Keratinocyte (primary cell): ENCODE measurements at regions not wholly inside any gene's neighbourhood (a gene's known extent, or its start where the extent isn't known, plus 50 kb on each side); places are given as distances from the start of the nearest gene placed in this dataset.

Experiments
- DNase-seq: peaks from one replicate; pipeline ENCODE4 v3.0.0-alpha.2; 2011; ENCODE audit warnings: low read depth, missing footprints, low spot score
- FAIRE-seq: peaks from 2 replicates; lab custom pipeline; 2011; peaks lifted over from hg19 to GRCh38; lab: Jason Lieb, UNC
- H2AFZ ChIP-seq: 2 replicates; pipeline ENCODE4 v1.6.0; 2012; ENCODE audit warnings: low read length, control low read depth, inconsistent platforms; ENCODE audit not compliant: control insufficient read depth
- H3K27ac ChIP-seq: 2 replicates; pipeline ENCODE4 v1.5.1; 2011; ENCODE audit warnings: low read length; ENCODE audit not compliant: control insufficient read depth, insufficient read depth
- H3K27me3 ChIP-seq: 3 replicates; pipeline ENCODE4 v1.6.0; 2011; ENCODE audit warnings: low read length; ENCODE audit not compliant: control insufficient read depth, insufficient read depth; ENCODE audit errors: extremely low read depth
- H3K36me3 ChIP-seq, 2 experiments: 2 replicates in 1 of 2; 3 replicates in 1 of 2; pipeline ENCODE4 v1.5.1; 2011; ENCODE audit warnings: low read length in 2 of 2, mild to moderate bottlenecking in 1 of 2; ENCODE audit not compliant: control insufficient read depth in 2 of 2, insufficient read depth in 2 of 2; ENCODE audit errors: extremely low read depth in 1 of 2
- H3K4me1 ChIP-seq: 3 replicates; pipeline ENCODE4 v1.5.1; 2011; ENCODE audit warnings: low read length; ENCODE audit not compliant: control insufficient read depth, insufficient read depth; ENCODE audit errors: extremely low read depth
- H3K4me2 ChIP-seq: 3 replicates; pipeline ENCODE4 v1.6.0; 2011; ENCODE audit warnings: low read depth, low read length; ENCODE audit not compliant: control insufficient read depth, insufficient read depth; ENCODE audit errors: extremely low read depth
- H3K4me3 ChIP-seq, 3 experiments: fragments of 200-600 bp in 1 of 3; sonication (generic) in 1 of 3; 2 replicates in 2 of 3; 3 replicates in 1 of 3; pipeline ENCODE4 v1.5.1; 2011 to 2016; ENCODE audit warnings: low read length in 3 of 3, mild to moderate bottlenecking in 3 of 3, control low read depth in 2 of 3, inconsistent platforms in 1 of 3, low read depth in 1 of 3, mixed read lengths in 1 of 3, mixed run types in 1 of 3, moderate library complexity in 1 of 3; ENCODE audit not compliant: control insufficient read depth in 2 of 3, insufficient read depth in 2 of 3; ENCODE audit errors: extremely low read depth in 1 of 3
- H3K79me2 ChIP-seq: 2 replicates; pipeline ENCODE4 v1.6.0; 2012; ENCODE audit warnings: low read length; ENCODE audit not compliant: control insufficient read depth, insufficient read depth
- H3K9ac ChIP-seq: 3 replicates; pipeline ENCODE4 v1.6.0; 2011; ENCODE audit warnings: low read length; ENCODE audit not compliant: control insufficient read depth, insufficient read depth; ENCODE audit errors: extremely low read depth
- H3K9me1 ChIP-seq: 3 replicates; pipeline ENCODE4 v1.6.0; 2011; ENCODE audit warnings: low read length; ENCODE audit not compliant: control insufficient read depth, insufficient read depth; ENCODE audit errors: extremely low read depth
- H3K9me3 ChIP-seq: 2 replicates; pipeline ENCODE4 v1.5.1; 2012; ENCODE audit warnings: low read depth, low read length; ENCODE audit not compliant: control insufficient read depth
- H4K20me1 ChIP-seq: 3 replicates; pipeline ENCODE4 v1.6.0; 2011; ENCODE audit warnings: low read length; ENCODE audit not compliant: control insufficient read depth, insufficient read depth; ENCODE audit errors: extremely low read depth
- EZH2 ChIP-seq: IDR thresholded peaks from one replicate; pipeline ENCODE4 v1.6.1; 2012; ENCODE audit warnings: inconsistent platforms, mild to moderate bottlenecking, low read length, moderate library complexity
- dilution Hi-C: fragments of 300-500 bp; cut with MboI; formaldehyde crosslinking; loops from one replicate; pipeline ENCODE4 v1.7.0; 2020; ENCODE audit warnings: low sequenced_read_pairs; ENCODE audit not compliant: extremely low pct_ligation_motif_present
- TF ChIP-seq, protein P1 (sequence below), 3 experiments: IDR thresholded peaks in 1 of 3; conservative IDR thresholded peaks in 1 of 3; optimal IDR thresholded peaks in 1 of 3; 2 replicates in 2 of 3; 3 replicates in 1 of 3; pipeline versions ENCODE3 to v1.5.1; 2011; ENCODE audit warnings: low read length in 3 of 3, mild to moderate bottlenecking in 3 of 3, moderate library complexity in 2 of 3, control low read depth in 1 of 3, inconsistent platforms in 1 of 3; ENCODE audit not compliant: insufficient read depth in 2 of 3; ENCODE audit errors: extremely low read depth in 1 of 3

DNA sequence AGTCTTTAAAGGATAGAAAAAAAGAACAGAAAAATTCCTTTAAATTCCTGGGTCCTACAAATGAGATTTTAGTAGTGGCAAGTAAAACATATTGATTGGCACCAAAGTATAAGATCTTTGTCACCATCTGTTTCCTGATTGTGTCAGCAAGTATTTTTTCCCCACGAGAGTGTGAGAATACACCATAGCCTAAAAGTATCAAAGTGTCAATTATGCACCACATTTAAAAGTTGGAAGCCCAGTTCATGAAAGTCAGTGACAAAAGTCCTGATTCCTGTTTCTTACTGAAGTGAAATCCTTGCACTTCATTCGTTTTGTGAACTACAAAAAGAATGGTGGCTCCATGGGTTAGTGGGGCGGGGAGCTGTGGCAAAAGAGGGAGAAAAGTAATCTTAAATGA lies 83.8 kb upstream of the DPH6 start:
- H3K79me2 ChIP-seq, result no peaks in the 10 kb centered on the region
- H3K36me3 ChIP-seq, result no peaks in the 10 kb centered on the region
- dilution Hi-C loops, result no loop called here
- no peaks in the 10 kb centered on the region for H3K9me3 ChIP-seq
- H3K4me1 ChIP-seq, result no peaks in the 10 kb centered on the region
- H2AFZ ChIP-seq, result no peak overlapping the region
- TF ChIP-seq EZH2, result no peak
- TF ChIP-seq, protein P1, sequence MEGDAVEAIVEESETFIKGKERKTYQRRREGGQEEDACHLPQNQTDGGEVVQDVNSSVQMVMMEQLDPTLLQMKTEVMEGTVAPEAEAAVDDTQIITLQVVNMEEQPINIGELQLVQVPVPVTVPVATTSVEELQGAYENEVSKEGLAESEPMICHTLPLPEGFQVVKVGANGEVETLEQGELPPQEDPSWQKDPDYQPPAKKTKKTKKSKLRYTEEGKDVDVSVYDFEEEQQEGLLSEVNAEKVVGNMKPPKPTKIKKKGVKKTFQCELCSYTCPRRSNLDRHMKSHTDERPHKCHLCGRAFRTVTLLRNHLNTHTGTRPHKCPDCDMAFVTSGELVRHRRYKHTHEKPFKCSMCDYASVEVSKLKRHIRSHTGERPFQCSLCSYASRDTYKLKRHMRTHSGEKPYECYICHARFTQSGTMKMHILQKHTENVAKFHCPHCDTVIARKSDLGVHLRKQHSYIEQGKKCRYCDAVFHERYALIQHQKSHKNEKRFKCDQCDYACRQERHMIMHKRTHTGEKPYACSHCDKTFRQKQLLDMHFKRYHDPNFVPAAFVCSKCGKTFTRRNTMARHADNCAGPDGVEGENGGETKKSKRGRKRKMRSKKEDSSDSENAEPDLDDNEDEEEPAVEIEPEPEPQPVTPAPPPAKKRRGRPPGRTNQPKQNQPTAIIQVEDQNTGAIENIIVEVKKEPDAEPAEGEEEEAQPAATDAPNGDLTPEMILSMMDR (optimal IDR thresholded peaks at IDR 0.05 in 1 of 3, IDR thresholded peaks at IDR 0.05 in 1 of 3, conservative IDR thresholded peaks at IDR 0.05 in 1 of 3; ENCODE audit: extremely low read depth in 1 of 3, insufficient read depth in 2 of 3, low read length in 3 of 3), result no peak
- no peak for DNase-seq
- no peaks in the 10 kb centered on the region for H3K27me3 ChIP-seq
- no peak overlapping the region for H3K4me3 ChIP-seq
- H4K20me1 ChIP-seq, result no peaks in the 10 kb centered on the region
- H3K9ac ChIP-seq, result no peak overlapping the region
- H3K27ac ChIP-seq, result no peak overlapping the region
- no peaks in the 10 kb centered on the region for H3K9me1 ChIP-seq
- no peak for FAIRE-seq
- no peak overlapping the region for H3K4me2 ChIP-seq

DNA sequence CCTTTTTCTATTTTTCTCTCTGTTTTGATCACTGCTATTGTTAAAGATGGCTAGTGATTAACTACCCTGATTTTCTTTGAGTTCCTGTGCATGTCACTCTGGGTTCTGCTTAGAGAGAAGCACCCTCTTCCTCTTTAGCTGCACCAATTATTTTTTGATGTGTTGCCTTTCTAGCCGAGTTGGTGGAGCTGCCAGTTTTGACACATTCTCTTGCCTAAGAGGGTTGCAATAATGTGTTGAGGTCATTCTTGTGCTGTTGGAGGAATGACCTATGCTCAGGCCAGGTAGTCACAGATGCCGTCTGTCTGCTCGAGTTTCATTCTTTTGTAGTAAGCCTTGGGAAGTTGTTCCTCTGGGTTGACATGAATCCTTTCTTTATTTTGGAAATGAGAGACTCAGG lies 84.6 kb upstream of the DPH6 start:
- Histone ChIP-seq H3K27ac (no peak overlapping the region), H3K79me2 (no peaks in the 10 kb centered on the region)

More for the DNA sequence above, 84.6 kb upstream of the DPH6 start:
- no peak overlapping the region for H3K4me2 ChIP-seq
- no peaks in the 10 kb centered on the region for H3K9me3 ChIP-seq
- no peaks in the 10 kb centered on the region for H3K27me3 ChIP-seq
- no peak for DNase-seq
- H3K9me1 ChIP-seq, result no peaks in the 10 kb centered on the region
- H3K4me1 ChIP-seq, result no peaks in the 10 kb centered on the region
- H3K9ac ChIP-seq, result no peak overlapping the region
- FAIRE-seq, result no peak
- dilution Hi-C loops, result no loop called here
- no peak overlapping the region for H3K4me3 ChIP-seq
- no peak for TF ChIP-seq EZH2
- TF ChIP-seq, protein P1 (optimal IDR thresholded peaks at IDR 0.05 in 1 of 3, IDR thresholded peaks at IDR 0.05 in 1 of 3, conservative IDR thresholded peaks at IDR 0.05 in 1 of 3; ENCODE audit: extremely low read depth in 1 of 3, insufficient read depth in 2 of 3, low read length in 3 of 3), result no peak
- H2AFZ ChIP-seq, result no peak overlapping the region
- H3K36me3 ChIP-seq, result no peaks in the 10 kb centered on the region
- no peaks in the 10 kb centered on the region for H4K20me1 ChIP-seq
